GM12874 (cell line): ENCODE measurements at regions not wholly inside any gene's neighbourhood (a gene's known extent, or its start where the extent isn't known, plus 50 kb on each side); places are given as distances from the start of the nearest gene placed in this dataset.

Experiments used
- TF ChIP-seq, protein P1 (sequence below): IDR thresholded peaks from 2 replicates; pipeline ENCODE4 v1.5.1; 2011; ENCODE audit warnings: low read depth, mild to moderate bottlenecking, control low read depth, low read length, moderate library complexity; ENCODE audit not compliant: insufficient read depth

DNA sequence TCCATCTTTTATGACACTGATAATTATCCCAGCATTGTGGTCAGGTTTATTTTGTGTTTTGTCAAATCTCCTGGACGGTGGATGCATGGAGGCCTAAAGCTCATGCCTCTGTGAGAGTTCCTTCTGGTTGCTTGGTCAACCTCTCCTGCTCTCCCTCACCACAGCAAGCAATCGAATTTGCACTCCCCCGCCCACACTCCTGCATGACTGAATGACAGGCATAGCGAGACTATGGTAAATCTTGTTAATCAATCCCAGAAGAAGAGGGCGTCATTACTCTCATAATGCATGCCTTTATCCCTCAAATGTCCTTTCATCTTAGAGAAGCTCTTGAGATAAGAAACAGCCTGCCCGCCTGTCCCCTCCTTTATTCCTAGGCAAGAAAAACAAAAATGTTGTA, 1215.0 kb upstream of the CDH9 start:
- TF ChIP-seq, protein P1, sequence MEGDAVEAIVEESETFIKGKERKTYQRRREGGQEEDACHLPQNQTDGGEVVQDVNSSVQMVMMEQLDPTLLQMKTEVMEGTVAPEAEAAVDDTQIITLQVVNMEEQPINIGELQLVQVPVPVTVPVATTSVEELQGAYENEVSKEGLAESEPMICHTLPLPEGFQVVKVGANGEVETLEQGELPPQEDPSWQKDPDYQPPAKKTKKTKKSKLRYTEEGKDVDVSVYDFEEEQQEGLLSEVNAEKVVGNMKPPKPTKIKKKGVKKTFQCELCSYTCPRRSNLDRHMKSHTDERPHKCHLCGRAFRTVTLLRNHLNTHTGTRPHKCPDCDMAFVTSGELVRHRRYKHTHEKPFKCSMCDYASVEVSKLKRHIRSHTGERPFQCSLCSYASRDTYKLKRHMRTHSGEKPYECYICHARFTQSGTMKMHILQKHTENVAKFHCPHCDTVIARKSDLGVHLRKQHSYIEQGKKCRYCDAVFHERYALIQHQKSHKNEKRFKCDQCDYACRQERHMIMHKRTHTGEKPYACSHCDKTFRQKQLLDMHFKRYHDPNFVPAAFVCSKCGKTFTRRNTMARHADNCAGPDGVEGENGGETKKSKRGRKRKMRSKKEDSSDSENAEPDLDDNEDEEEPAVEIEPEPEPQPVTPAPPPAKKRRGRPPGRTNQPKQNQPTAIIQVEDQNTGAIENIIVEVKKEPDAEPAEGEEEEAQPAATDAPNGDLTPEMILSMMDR, result no peak

DNA sequence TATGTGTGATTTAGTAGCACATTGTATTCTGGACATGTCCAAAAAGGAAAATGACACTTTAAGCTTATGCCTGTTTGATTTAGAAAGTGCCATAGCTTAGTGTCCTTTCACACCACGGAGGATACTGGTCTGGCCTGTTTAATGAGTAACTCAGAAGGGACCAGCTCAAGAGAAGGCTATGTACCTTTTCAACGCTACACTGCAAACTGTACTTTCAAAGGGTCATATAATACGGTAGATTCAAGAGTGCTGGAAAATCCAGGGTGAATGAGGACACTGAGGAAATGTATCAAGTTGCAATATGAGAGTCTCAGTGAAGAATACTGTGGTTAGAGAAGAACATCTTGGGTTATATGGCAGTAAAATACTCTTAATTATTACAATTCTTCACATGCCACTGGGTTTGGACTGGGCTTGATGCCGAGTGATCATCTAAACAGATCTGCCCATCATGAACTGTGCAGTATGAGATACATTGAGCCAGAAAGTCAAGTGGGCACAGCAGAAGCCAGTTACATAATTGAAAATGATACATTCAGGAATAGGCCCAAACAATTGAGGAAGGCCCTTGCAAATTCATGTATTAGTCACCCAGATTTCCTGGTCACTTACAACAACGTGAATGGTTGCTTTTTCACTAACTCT, 1211.5 kb upstream of the CDH9 start:
- TF ChIP-seq, protein P1, result no peak

- TF ChIP-seq, protein P1, result no peak
These were observed 1196.1 kb upstream of the CDH9 start for GRCh38 chr5:28234356-28234968.

DNA sequence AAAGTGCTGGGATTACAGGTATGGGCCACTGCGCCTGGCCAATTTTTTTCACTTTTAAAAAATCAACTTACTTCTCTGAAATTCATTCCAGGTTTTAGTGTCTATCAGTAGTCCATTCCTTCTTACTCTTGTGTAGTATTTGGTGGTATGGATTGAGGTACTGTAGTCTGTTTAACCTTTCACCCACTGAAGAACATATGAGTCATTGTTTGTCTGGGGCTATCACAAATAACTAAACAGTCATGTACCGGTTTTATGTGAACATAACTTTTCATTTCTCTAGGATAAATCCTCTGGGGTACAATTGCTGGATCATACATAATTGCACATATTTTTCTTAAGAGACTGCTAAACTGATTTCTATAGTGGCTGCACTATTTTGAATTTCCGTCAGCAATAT, 1188.0 kb upstream of the CDH9 start:
- TF ChIP-seq, protein P1, result no peak

- TF ChIP-seq, protein P1, result no peak
These were observed 1181.2 kb upstream of the CDH9 start for GRCh38 chr5:28219539-28219938.

DNA sequence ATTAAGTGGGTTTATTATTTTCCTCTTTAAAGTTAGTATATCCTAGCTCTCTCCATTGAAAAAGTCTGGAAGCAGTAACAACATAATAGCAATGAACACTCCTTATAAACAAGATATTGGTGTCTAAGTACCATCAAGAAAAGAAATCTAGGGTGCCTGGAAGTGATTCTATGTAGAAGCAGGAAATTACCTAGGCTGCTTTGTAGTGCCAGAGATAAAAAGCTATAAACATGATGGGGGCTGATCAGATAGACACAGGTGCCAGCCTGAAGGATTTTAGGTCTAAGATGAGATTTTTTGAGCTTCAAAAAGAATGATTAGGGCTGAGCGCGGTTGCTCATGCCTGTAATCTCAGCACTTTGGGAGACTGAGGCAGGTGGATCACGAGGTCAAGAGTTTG, 1179.3 kb upstream of the CDH9 start:
- TF ChIP-seq, protein P1, result no peak

DNA sequence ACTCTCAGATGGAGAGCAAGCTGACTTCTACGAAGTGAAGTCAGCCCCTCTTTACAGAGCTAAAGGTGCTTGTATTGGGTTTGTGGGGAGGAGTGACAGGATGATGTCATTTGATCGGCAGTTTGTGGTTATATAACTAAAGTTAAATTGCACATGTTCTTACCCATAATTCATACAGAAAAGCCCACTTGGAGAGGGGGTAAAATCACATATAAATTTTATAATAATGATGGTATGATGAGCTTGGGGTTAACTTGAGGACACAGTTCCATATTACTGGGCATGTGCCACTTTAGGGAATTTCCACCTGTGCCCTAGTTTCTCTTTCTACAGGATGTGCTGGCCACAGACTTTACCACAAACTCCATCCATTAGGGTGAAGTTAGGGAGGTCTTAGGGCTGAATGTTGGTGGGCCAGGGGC, 1178.6 kb upstream of the CDH9 start:
- TF ChIP-seq, protein P1, result no peak
